Endodermal cell (in vitro differentiated cells): ENCODE measurements at regions not wholly inside any gene's neighbourhood (a gene's known extent, or its start where the extent isn't known, plus 50 kb on each side); places are given as distances from the start of the nearest gene placed in this dataset.

ENCODE experiments used
- DNase-seq: peaks from one replicate; pipeline ENCODE4 v3.0.0-alpha.2; 2017
- H3K27ac ChIP-seq: 2 replicates; pipeline ENCODE4 v1.5.1; 2013; ENCODE audit warnings: mild to moderate bottlenecking, low read depth, low read length, moderate library complexity
- H3K27me3 ChIP-seq: 2 replicates; pipeline ENCODE4 v1.6.1; 2013; ENCODE audit warnings: mild to moderate bottlenecking, low read length, moderate library complexity; ENCODE audit not compliant: insufficient read depth, control insufficient read depth, poor library complexity, severe bottlenecking
- H3K36me3 ChIP-seq: 2 replicates; pipeline ENCODE4 v1.7.0; 2013; ENCODE audit warnings: mild to moderate bottlenecking, low read length, moderate library complexity; ENCODE audit not compliant: control insufficient read depth, insufficient read depth
- H3K4me1 ChIP-seq: one replicate; pipeline ENCODE4 v1.7.0; 2013; ENCODE audit warnings: low read length; ENCODE audit not compliant: control insufficient read depth, insufficient read depth
- H3K4me3 ChIP-seq: 2 replicates; pipeline ENCODE4 v1.5.1; 2013; ENCODE audit warnings: mild to moderate bottlenecking, low read length, moderate library complexity
- H3K9ac ChIP-seq: 2 replicates; pipeline ENCODE4 v1.6.1; 2013; ENCODE audit warnings: mild to moderate bottlenecking, low read length, moderate library complexity; ENCODE audit not compliant: poor library complexity, severe bottlenecking; ENCODE audit errors: extremely low read depth
- H3K9me3 ChIP-seq: 2 replicates; pipeline ENCODE4 v1.6.1; 2013; ENCODE audit warnings: mild to moderate bottlenecking, low read length, moderate library complexity; ENCODE audit not compliant: control insufficient read depth
- H3K27ac Mint-ChIP-seq: 2 replicates; pipeline ENCODE4 v1.8.0; 2020; ENCODE audit warnings: mixed read lengths
- H3K27me3 Mint-ChIP-seq: 2 replicates; pipeline ENCODE4 v1.8.0; 2021; ENCODE audit warnings: mild to moderate bottlenecking, mixed read lengths; ENCODE audit not compliant: insufficient read depth
- H3K36me3 Mint-ChIP-seq: 2 replicates; pipeline ENCODE4 v1.8.0; 2020; ENCODE audit warnings: low read depth, mixed read lengths
- H3K4me1 Mint-ChIP-seq: 2 replicates; pipeline ENCODE4 v1.8.0; 2020; ENCODE audit warnings: mixed read lengths
- H3K4me3 Mint-ChIP-seq: 2 replicates; pipeline ENCODE4 v1.8.0; 2020; ENCODE audit warnings: mild to moderate bottlenecking, moderate library complexity, mixed read lengths
- H3K9me3 Mint-ChIP-seq: 2 replicates; pipeline ENCODE4 v1.8.0; 2020; ENCODE audit warnings: mild to moderate bottlenecking, mixed read lengths
- CTCF ChIP-seq: fragments of 200-600 bp; sonication (generic); conservative IDR thresholded peaks from 2 replicates; pipeline ENCODE4 v1.5.0; 2021; ENCODE audit warnings: antibody characterized with exemption, mild to moderate bottlenecking
- WGBS, 2 experiments: methylation state at CpG; one replicate each; pipeline versions ENCODE4 v1.1.5 to v1.1.7; 2013; ENCODE audit warnings: missing lambda C conversion rate in 2 of 2, mixed read lengths in 1 of 2; ENCODE audit not compliant: insufficient coverage in 1 of 2, insufficient read length in 1 of 2; 5-methylcytosine and 5-hydroxymethylcytosine counted together

- peaks cover 26% of the 10 kb centered on the region for H3K4me1 Mint-ChIP-seq
- no peaks in the 10 kb centered on the region for H3K9me3 ChIP-seq
- no peaks in the 10 kb centered on the region for H3K27me3 ChIP-seq
- no peak overlapping the region for H3K4me3 ChIP-seq
- H3K9ac ChIP-seq = no peak overlapping the region
- no peaks in the 10 kb centered on the region for H3K4me1 ChIP-seq
- no peaks in the 10 kb centered on the region for H3K27me3 Mint-ChIP-seq
- H3K4me3 Mint-ChIP-seq = no peak overlapping the region
- TF ChIP-seq CTCF = peak; percentile 43
- H3K36me3 ChIP-seq = no peaks in the 10 kb centered on the region
- H3K36me3 Mint-ChIP-seq = no peaks in the 10 kb centered on the region
- H3K27ac ChIP-seq = no peak overlapping the region
- peak; percentile 73 for DNase-seq
- 89 to 91% methylated on average over 5 to 23 of the region's 23 CpGs for WGBS, 2 experiments
- peak overlapping the region; percentile 85 for H3K27ac Mint-ChIP-seq
- no peaks in the 10 kb centered on the region for H3K9me3 Mint-ChIP-seq
These were observed 294.7 kb upstream of the PITRM1 start for GRCh38 chr10:3467052-3467951.

GRCh38 chr10:3465406-3465891 lies 292.9 kb upstream of the PITRM1 start:
- Histone ChIP-seq H3K27me3 (no peaks in the 10 kb centered on the region), H3K9ac (no peak overlapping the region), H3K4me1 (no peaks in the 10 kb centered on the region), H3K27ac (no peak overlapping the region), H3K4me3 (no peak overlapping the region), H3K36me3 (no peaks in the 10 kb centered on the region), H3K9me3 (no peaks in the 10 kb centered on the region)
- no peak overlapping the region for H3K27ac Mint-ChIP-seq
- H3K4me3 Mint-ChIP-seq = no peak overlapping the region
- TF ChIP-seq CTCF = no peak
- no peaks in the 10 kb centered on the region for H3K27me3 Mint-ChIP-seq
- peaks cover 21% of the 10 kb centered on the region for H3K4me1 Mint-ChIP-seq
- 86 to 93% methylated on average over 9 to 11 of the region's 11 CpGs for WGBS, 2 experiments
- no peaks in the 10 kb centered on the region for H3K36me3 Mint-ChIP-seq
- peak; percentile 42 for DNase-seq
- H3K9me3 Mint-ChIP-seq = no peaks in the 10 kb centered on the region

GRCh38 chr10:3464760-3465405 lies 292.3 kb upstream of the PITRM1 start:
- no peaks in the 10 kb centered on the region for H3K9me3 Mint-ChIP-seq
- no peaks in the 10 kb centered on the region for H3K27me3 Mint-ChIP-seq
- no peak for TF ChIP-seq CTCF
- Histone ChIP-seq H3K27ac (no peak overlapping the region), H3K4me1 (no peaks in the 10 kb centered on the region), H3K36me3 (no peaks in the 10 kb centered on the region), H3K27me3 (no peaks in the 10 kb centered on the region), H3K4me3 (no peak overlapping the region), H3K9ac (no peak overlapping the region), H3K9me3 (no peaks in the 10 kb centered on the region)
- no peaks in the 10 kb centered on the region for H3K36me3 Mint-ChIP-seq
- peaks cover 21% of the 10 kb centered on the region for H3K4me1 Mint-ChIP-seq
- DNase-seq = no peak
- H3K4me3 Mint-ChIP-seq = no peak overlapping the region
- no peak overlapping the region for H3K27ac Mint-ChIP-seq
- 90 to 96% methylated on average over 6 to 9 of the region's 9 CpGs for WGBS, 2 experiments
